ENCODE measurements at regions not wholly inside any gene's neighbourhood (a gene's known extent, or its start where the extent isn't known, plus 50 kb on each side); places are given as distances from the start of the nearest gene placed in this dataset.

DNA sequence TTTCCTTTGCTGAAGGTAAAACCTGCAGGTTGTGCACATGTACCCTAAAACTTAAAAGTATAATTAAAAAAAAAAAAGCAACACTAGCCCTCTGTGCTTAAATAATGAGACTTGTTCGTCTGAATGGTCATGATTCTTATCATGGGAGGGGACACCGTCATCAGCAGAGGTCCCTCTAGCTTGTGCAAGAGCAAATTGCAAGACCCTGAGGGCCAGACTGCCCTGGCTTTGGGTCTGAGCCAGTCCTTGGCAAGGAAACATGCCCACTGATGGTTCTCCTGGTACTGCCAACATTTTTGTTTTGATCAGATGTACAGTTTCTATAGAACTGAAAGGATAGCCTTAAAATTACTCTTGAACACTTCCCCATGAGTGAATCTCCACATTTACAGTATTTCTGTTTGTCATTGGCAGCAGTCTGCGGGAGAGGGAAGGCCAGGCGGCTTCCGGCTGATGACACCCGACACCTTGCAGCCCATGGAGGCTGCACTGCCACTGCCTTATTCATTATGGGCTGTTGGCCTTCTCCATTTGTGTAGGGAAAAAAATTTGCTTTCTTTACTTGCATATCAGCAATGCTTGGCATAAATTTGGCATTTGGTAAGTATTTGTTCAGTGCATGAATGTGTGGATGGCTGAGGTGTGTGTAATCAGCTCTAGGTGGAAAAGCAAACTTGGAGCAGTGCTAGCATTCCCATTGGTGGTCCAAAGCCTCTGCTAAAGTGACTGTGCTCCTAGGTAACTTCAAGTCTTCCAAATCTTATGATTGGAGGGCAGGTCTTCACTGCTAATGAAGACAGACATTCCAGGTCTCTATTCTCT, 161.6 kb upstream of the ALKAL2 start:
- TF ChIP-seq, protein P1, sequence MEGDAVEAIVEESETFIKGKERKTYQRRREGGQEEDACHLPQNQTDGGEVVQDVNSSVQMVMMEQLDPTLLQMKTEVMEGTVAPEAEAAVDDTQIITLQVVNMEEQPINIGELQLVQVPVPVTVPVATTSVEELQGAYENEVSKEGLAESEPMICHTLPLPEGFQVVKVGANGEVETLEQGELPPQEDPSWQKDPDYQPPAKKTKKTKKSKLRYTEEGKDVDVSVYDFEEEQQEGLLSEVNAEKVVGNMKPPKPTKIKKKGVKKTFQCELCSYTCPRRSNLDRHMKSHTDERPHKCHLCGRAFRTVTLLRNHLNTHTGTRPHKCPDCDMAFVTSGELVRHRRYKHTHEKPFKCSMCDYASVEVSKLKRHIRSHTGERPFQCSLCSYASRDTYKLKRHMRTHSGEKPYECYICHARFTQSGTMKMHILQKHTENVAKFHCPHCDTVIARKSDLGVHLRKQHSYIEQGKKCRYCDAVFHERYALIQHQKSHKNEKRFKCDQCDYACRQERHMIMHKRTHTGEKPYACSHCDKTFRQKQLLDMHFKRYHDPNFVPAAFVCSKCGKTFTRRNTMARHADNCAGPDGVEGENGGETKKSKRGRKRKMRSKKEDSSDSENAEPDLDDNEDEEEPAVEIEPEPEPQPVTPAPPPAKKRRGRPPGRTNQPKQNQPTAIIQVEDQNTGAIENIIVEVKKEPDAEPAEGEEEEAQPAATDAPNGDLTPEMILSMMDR (IDR thresholded peaks at IDR 0.05): no peak
- TF ChIP-seq POLR2A (IDR thresholded peaks at IDR 0.05): no peak

Measured in sigmoid colon (tissue), 3 donors.